ENCODE measurements at regions not wholly inside any gene's neighbourhood (a gene's known extent, or its start where the extent isn't known, plus 50 kb on each side); places are given as distances from the start of the nearest gene placed in this dataset.

- TF ChIP-seq CTCF (IDR thresholded peaks at IDR 0.05) (no peak), POLR2A (IDR thresholded peaks at IDR 0.05) (no peak)
Measured at GRCh38 chr3:713006-713621, 379.7 kb upstream of the CNTN6 start.
